HG02973 (cell line): ENCODE measurements at regions not wholly inside any gene's neighbourhood (a gene's known extent, or its start where the extent isn't known, plus 50 kb on each side); places are given as distances from the start of the nearest gene placed in this dataset.

ENCODE experiments used
- ATAC-seq: cut with Tn5 transposase; IDR thresholded peaks from one replicate; pipeline ENCODE4 v1.9.1; 2021; ENCODE audit warnings: moderate library complexity; ENCODE audit not compliant: unreplicated experiment

- ATAC-seq: no peak
Measured at GRCh38 chr2:217691920-217692666, 310.7 kb downstream of the TNS1 start.

- ATAC-seq: no peak
Measured at GRCh38 chr2:217691516-217691915, 311.3 kb downstream of the TNS1 start.

- no peak for ATAC-seq
Measured at GRCh38 chr2:217689053-217689452, 313.7 kb downstream of the TNS1 start.

- no peak for ATAC-seq
Measured at GRCh38 chr2:217688494-217688893, 314.3 kb downstream of the TNS1 start.

- no peak for ATAC-seq
Measured at GRCh38 chr2:217687771-217688170, 315.0 kb downstream of the TNS1 start.

GRCh38 chr2:217685255-217685605, 317.6 kb downstream of the TNS1 start:
- no peak for ATAC-seq

GRCh38 chr2:217684431-217685254, 318.2 kb downstream of the TNS1 start:
- no peak for ATAC-seq

GRCh38 chr2:217683106-217683870, 319.5 kb downstream of the TNS1 start:
- ATAC-seq: no peak

- ATAC-seq: no peak
Measured at GRCh38 chr2:217681791-217682190, 321.0 kb downstream of the TNS1 start.

GRCh38 chr2:217680381-217680780, 322.4 kb downstream of the TNS1 start:
- ATAC-seq: no peak

GRCh38 chr2:217673627-217674026, 329.2 kb downstream of the TNS1 start:
- no peak for ATAC-seq

GRCh38 chr2:217672472-217672871, 330.3 kb downstream of the TNS1 start:
- no peak for ATAC-seq

GRCh38 chr2:217671871-217672270, 330.9 kb downstream of the TNS1 start:
- no peak for ATAC-seq

- ATAC-seq: no peak
Measured at GRCh38 chr2:217671075-217671474, 331.7 kb downstream of the TNS1 start.

- no peak for ATAC-seq
Measured at GRCh38 chr2:217669831-217670230, 333.0 kb downstream of the TNS1 start.

GRCh38 chr2:217667512-217667911, 335.3 kb downstream of the TNS1 start:
- ATAC-seq: no peak

GRCh38 chr2:217667035-217667434, 335.8 kb downstream of the TNS1 start:
- ATAC-seq: no peak

- ATAC-seq: no peak
Measured at GRCh38 chr2:217666338-217666737, 336.5 kb downstream of the TNS1 start.

- ATAC-seq: no peak
Measured at GRCh38 chr2:217664761-217665160, 338.0 kb downstream of the TNS1 start.

- no peak for ATAC-seq
Measured at GRCh38 chr2:217662984-217663602, 339.7 kb downstream of the TNS1 start.

- no peak for ATAC-seq
Measured at GRCh38 chr2:217661378-217661777, 341.4 kb downstream of the TNS1 start.
